Upper lobe of right lung (tissue), 1 donor: ENCODE measurements at regions not wholly inside any gene's neighbourhood (a gene's known extent, or its start where the extent isn't known, plus 50 kb on each side); places are given as distances from the start of the nearest gene placed in this dataset.

Experiments
- ATAC-seq: fragments of 200-7000 bp; cut with Tn5 transposase; one replicate; pipeline ENCODE4 v1.9.1; 2020; ENCODE audit warnings: mild to moderate bottlenecking, moderate library complexity
- DNase-seq: peaks from one replicate; pipeline ENCODE4 v3.0.0-alpha.2; 2020
- H3K27ac ChIP-seq: fragments of 200-600 bp; one replicate; pipeline ENCODE4 v1.8.0; 2022
- H3K27me3 ChIP-seq: fragments of 200-600 bp; one replicate; pipeline ENCODE4 v1.8.0; 2022; ENCODE audit warnings: mild to moderate bottlenecking
- H3K36me3 ChIP-seq: fragments of 200-600 bp; one replicate; pipeline ENCODE4 v1.8.0; 2022
- H3K4me1 ChIP-seq: fragments of 200-600 bp; one replicate; pipeline ENCODE4 v1.8.0; 2022
- H3K4me3 ChIP-seq: fragments of 200-600 bp; one replicate; pipeline ENCODE4 v1.8.0; 2022; ENCODE audit warnings: mild to moderate bottlenecking
- H3K9me3 ChIP-seq: fragments of 200-600 bp; one replicate; pipeline ENCODE4 v1.8.0; 2022
- intact Hi-C: fragments of 100-400 bp; cut with DNase I; formaldehyde crosslinking; loops from one replicate; pipeline ENCODE4 v1.11.0; 2022
- TF ChIP-seq, protein P1 (sequence below): fragments of 200-600 bp; IDR thresholded peaks from one replicate; pipeline ENCODE4 v1.8.0; 2022; ENCODE audit warnings: antibody characterized with exemption
- donor health status: DM: no; HTN: yes; CAD: no; lungs with severe emphysema.

DNA sequence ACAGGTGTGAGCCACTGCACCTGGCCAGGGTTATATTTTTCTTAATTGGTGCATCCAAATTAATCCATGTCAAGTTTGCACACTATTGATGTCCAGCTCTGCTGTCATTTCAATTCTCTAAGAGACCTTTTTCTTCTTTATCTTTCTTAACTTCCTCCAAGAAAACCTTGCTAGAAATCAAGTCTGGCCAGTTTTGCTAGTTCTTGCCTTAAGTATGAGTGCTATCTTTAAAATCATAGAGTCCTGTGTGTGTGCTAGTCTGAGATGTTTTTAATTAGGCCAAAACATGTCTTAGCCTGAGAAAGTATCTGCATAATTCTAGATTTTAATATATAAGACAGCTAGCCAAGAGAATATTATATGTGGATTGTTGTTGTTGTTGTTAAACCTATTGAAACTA, 56.2 kb upstream of the SLC39A10 start:
- DNase-seq: no peak
- H3K27me3 ChIP-seq: no peaks in the 10 kb centered on the region
- intact Hi-C loops: no loop called here
- no peaks in the 10 kb centered on the region for H3K9me3 ChIP-seq
- no peak for ATAC-seq
- TF ChIP-seq, protein P1, sequence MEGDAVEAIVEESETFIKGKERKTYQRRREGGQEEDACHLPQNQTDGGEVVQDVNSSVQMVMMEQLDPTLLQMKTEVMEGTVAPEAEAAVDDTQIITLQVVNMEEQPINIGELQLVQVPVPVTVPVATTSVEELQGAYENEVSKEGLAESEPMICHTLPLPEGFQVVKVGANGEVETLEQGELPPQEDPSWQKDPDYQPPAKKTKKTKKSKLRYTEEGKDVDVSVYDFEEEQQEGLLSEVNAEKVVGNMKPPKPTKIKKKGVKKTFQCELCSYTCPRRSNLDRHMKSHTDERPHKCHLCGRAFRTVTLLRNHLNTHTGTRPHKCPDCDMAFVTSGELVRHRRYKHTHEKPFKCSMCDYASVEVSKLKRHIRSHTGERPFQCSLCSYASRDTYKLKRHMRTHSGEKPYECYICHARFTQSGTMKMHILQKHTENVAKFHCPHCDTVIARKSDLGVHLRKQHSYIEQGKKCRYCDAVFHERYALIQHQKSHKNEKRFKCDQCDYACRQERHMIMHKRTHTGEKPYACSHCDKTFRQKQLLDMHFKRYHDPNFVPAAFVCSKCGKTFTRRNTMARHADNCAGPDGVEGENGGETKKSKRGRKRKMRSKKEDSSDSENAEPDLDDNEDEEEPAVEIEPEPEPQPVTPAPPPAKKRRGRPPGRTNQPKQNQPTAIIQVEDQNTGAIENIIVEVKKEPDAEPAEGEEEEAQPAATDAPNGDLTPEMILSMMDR: no peak
- peaks cover 7% of the 10 kb centered on the region for H3K4me1 ChIP-seq
- H3K4me3 ChIP-seq: no peak overlapping the region
- H3K27ac ChIP-seq: no peak overlapping the region
- no peaks in the 10 kb centered on the region for H3K36me3 ChIP-seq

DNA sequence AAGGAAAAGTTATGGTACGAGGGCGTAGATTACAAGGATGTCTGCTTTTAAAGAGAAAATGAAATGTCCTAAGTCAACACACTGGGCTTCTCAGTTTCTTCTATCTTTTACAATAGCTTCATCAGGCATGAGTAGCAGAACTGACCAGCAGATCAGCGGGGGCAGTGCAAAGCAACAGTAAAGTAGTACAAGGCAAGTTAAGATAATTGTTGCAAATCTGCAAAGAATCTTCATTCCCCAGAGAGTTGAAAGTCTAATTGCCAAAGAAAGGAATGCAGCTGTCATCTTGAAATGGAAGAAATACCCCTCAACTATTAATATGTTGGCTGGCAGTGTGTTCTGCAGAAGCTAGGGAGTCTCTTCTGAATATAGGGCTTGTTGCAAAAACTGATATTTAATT, 60.2 kb upstream of the SLC39A10 start:
- no peak for DNase-seq

DNA sequence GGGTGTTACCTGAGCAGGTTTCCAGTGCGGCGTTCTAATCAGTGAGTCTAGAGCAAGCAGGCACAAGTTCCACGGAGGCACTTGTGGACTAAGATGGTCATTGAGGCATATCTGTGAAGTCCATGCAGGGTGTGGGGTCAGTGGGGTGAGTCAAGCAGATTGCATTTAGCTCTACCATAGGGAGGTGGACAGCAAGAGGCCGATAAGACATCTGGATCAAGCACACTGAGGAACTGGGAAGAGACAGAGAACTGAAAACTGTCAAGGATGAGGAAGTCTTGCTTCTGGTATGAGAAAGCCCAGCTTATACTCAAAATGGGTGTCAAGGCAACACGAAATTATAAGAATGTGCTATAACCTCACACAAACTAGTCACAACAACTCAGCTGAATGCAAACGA, 61.2 kb upstream of the SLC39A10 start:
- Histone ChIP-seq H3K27ac (no peak overlapping the region), H3K36me3 (no peaks in the 10 kb centered on the region), H3K4me1 (peaks cover under 1% of the 10 kb centered on the region), H3K4me3 (no peak overlapping the region), H3K27me3 (no peaks in the 10 kb centered on the region), H3K9me3 (no peaks in the 10 kb centered on the region)
- no peak for DNase-seq
- peak; percentile 69 for ATAC-seq
- TF ChIP-seq, protein P1: no peak
- intact Hi-C loops: no loop called here

More for the DNA sequence above, 60.2 kb upstream of the SLC39A10 start:
- Histone ChIP-seq H3K27ac (no peak overlapping the region), H3K27me3 (no peaks in the 10 kb centered on the region), H3K4me3 (no peak overlapping the region), H3K9me3 (no peaks in the 10 kb centered on the region), H3K36me3 (no peaks in the 10 kb centered on the region), H3K4me1 (peaks cover 7% of the 10 kb centered on the region)
- TF ChIP-seq, protein P1: no peak
- intact Hi-C loops: no loop called here
- no peak for ATAC-seq

DNA sequence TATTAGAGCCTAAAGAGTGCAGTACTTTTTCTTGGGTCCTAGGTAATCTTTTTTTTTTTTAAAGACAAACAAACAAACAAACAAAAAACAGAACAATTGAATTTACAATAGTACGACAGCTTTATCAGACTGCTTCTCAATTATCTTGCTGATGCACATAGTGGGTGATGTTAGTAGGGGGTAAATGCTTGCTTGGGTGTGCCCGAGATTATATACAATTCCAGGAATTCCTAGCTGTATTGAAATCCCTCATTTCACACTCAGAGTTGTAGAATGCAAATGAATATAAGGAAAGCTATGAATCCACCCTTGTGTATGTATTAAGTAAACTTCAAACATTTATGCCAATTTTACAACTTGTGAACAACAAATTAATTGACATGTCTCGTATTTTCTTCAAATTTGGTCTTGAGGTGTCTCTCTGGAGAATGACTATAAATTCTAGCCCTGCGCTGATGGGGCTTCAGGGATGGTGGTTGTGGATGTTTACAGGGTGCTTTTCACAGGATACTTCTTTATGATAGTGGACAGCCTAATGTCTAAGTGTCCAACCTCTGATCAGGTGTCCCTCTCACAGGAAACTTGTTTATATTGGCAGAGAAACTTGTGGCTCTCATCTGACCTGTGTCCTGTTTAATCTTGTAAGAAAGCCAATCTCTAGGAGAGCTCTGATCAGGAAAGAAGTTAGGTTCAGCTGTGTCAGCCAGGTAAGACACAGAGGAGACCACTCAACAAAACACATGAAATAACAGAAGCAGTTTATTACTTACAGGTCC, 61.9 kb upstream of the SLC39A10 start:
- Histone ChIP-seq H3K4me1 (no peaks in the 10 kb centered on the region), H3K27ac (no peak overlapping the region), H3K9me3 (no peaks in the 10 kb centered on the region), H3K27me3 (no peaks in the 10 kb centered on the region), H3K4me3 (no peak overlapping the region), H3K36me3 (no peaks in the 10 kb centered on the region)
- intact Hi-C loops: no loop called here
- TF ChIP-seq, protein P1: no peak
- DNase-seq (no peak), ATAC-seq (no peak)

DNA sequence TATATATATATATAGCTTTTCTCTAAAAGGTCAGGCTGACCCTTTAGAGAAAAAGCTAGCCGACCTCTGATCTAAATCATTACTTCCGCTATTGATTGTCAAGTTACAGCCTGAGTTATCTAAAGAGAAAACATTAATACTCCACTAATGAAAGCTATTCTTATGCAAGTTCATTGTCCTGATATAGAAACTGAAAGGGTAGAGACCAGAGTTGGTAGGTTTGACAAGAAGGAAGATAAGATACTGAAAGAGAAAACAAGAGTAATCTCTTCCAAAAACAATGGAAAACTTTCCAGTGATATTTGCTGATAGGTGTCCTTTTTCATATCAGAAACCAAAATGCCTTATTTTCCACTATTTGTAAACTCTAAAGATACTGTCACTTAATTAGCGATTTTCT, 62.8 kb upstream of the SLC39A10 start:
- TF ChIP-seq, protein P1: no peak
- no peaks in the 10 kb centered on the region for H3K27me3 ChIP-seq
- no peak for DNase-seq
- no peaks in the 10 kb centered on the region for H3K4me1 ChIP-seq
- H3K9me3 ChIP-seq: no peaks in the 10 kb centered on the region
- no peak overlapping the region for H3K4me3 ChIP-seq
- ATAC-seq: no peak
- H3K36me3 ChIP-seq: no peaks in the 10 kb centered on the region
- H3K27ac ChIP-seq: no peak overlapping the region
- intact Hi-C loops: no loop called here
